Coronary artery (tissue), 2 donors: ENCODE measurements at regions not wholly inside any gene's neighbourhood (a gene's known extent, or its start where the extent isn't known, plus 50 kb on each side); places are given as distances from the start of the nearest gene placed in this dataset.
"Not testable (repeated sequence)": the region's sequence is repeated elsewhere in the genome, so short reads cannot be mapped to it uniquely, and the experiment has no call there.

Experiments used
- DNase-seq: peaks from one replicate; pipeline ENCODE4 v3.0.0-alpha.2; 2017; ENCODE audit warnings: low spot score
- H3K27ac ChIP-seq, 2 donors: fragments of 200-600 bp; sonication (generic); one replicate each; pipeline ENCODE4 v1.5.1; 2016 to 2019
- H3K4me3 ChIP-seq: fragments of 200-600 bp; sonication (generic); 2 replicates; pipeline ENCODE4 v1.5.1; 2016; ENCODE audit warnings: mild to moderate bottlenecking, moderate library complexity
- TF ChIP-seq, protein P1 (sequence below): fragments of 200-600 bp; sonication (generic); IDR thresholded peaks from one replicate; pipeline ENCODE4 v1.5.1; 2019; ENCODE audit warnings: antibody characterized with exemption

DNA sequence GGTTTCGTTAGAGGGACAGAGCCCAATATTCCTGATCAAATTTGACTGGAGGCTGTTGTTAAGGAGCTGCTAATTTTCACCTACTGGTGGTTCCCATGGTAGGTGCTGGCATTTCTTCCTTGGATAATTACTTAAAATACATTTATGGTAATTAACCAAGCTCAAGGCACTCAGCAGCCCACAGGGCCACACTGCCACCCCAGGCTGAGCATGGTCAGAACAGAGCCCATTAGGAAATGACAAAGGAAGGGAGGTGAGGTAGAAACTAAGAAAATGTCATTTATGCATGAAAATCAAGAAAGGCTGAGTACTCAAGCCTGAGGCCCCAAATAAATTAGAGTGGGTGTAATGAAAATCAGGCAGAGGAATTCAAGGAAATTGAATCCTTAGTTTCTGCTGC lies 510.2 kb upstream of the GYPC start:
- DNase-seq: no peak
- TF ChIP-seq, protein P1, sequence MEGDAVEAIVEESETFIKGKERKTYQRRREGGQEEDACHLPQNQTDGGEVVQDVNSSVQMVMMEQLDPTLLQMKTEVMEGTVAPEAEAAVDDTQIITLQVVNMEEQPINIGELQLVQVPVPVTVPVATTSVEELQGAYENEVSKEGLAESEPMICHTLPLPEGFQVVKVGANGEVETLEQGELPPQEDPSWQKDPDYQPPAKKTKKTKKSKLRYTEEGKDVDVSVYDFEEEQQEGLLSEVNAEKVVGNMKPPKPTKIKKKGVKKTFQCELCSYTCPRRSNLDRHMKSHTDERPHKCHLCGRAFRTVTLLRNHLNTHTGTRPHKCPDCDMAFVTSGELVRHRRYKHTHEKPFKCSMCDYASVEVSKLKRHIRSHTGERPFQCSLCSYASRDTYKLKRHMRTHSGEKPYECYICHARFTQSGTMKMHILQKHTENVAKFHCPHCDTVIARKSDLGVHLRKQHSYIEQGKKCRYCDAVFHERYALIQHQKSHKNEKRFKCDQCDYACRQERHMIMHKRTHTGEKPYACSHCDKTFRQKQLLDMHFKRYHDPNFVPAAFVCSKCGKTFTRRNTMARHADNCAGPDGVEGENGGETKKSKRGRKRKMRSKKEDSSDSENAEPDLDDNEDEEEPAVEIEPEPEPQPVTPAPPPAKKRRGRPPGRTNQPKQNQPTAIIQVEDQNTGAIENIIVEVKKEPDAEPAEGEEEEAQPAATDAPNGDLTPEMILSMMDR: no peak
- Histone ChIP-seq H3K4me3 (no peak overlapping the region), H3K27ac (no peak overlapping the region)

DNA sequence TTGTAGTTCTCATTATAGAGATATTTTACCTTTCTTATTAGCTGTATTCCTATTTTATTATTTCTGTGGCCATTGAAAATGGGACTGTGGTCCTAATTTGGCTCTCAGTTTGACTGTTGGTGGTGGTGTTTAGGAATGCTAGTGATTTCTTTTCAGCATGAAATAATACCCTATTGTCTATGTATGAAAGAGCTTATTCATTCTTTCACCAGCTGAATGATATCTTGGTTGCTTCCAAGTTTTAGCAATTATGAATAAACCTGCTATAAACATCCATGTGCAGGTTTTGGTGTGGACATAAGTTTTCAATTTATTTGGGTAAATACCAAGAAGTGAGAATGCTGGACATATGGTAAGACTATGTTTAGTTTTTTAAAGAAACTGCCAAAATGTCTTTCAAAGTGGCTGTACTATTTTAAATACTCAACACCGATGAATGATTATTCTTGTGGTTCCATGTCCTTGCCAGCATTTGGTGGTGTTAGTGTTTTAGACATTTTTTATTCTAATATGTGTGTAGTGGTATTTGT lies 501.6 kb upstream of the GYPC start:
- H3K27ac ChIP-seq: no peak overlapping the region
- DNase-seq: no peak
- H3K4me3 ChIP-seq: no peak overlapping the region

DNA sequence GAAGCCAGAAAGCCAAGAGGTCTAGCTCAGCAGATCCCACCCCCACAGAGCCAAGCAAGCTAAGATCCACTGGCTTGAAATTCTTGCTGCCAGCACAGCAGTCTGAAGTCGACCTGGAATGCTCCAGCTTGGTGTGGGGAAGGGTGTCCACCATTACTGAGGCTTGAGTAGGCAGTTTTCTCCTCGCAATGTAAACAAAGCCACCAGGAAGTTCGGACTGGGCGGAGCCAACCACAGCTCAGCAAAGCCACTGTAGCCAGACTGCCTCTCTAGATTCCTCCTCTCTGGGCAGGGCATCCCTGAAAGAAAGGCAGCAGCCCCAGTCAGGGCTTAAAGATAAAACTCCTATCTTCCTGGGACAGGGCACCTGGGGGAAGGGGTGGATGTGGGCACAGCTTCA lies 495.0 kb upstream of the GYPC start:
- H3K4me3 ChIP-seq, DNase-seq, H3K27ac ChIP-seq: not testable (repeated sequence)

More for the DNA sequence above, 501.6 kb upstream of the GYPC start:
- TF ChIP-seq, protein P1: no peak

DNA sequence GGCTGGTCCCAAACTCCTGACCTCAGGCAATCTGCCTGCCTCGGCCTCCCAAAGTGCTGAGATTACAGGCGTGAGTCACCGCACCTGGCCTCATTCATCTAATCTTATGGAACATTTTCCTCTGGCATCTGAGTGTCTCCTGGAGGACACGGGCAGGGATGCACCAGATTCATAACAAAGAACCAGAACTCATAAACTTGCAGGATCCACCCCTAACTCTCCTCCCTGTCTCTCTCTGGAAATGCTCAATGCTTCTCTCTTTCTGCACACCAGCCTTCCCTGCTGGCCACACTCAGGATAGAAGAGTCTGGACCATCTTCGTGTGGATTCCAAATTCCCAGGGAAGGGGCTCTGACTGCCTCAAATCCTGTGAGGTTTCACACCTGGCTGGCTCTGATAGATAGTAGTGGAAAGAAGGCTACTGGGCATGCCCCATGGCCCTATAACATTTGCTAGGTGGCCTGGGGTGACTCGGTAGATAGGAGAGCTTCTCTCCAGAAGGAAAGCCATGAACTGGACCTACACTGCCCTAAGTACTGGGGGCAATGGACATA lies 483.2 kb upstream of the GYPC start:
- DNase-seq: no peak
- Histone ChIP-seq H3K27ac (no peak overlapping the region), H3K4me3 (no peak overlapping the region)
- TF ChIP-seq, protein P1: no peak

DNA sequence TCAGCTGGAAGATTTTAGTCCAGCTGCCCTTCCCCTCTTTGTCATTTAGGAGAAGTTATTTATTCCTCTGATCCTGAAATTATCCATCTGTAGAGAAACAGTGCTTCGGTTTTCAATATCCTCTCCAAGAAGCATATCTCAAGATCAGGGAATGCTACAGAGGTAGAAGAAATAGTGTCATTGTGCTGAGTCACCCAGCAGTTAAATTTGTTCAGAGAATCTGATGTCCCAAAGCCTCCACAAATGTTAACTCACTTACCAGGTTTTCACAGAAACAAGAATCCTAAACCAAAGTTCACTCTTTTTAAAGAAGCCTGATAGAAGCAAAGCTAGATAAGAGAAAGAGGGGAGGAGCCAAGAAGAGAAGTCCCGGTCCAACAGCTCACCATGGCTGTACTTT lies 480.7 kb upstream of the GYPC start:
- Histone ChIP-seq H3K27ac (no peak overlapping the region), H3K4me3 (no peak overlapping the region)
- TF ChIP-seq, protein P1: no peak
- DNase-seq: no peak

DNA sequence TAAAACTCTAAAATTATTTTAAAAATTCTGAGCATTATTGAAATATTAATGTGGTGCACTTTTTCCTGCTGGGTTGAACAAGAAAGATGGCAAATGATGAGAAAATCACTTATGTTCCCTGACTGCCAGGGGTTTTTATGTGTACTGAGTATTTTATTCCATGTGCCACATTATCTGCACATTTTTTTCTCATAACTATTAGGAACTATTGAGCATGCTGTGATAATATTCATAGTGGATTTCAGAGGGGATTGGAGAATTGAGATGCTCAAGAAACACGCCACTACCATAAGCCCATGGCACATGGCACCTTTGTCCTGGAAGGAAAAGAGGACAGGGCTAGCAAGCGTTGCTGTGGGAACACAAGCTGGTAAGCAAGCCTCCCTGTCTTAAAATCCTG lies 478.5 kb upstream of the GYPC start:
- Histone ChIP-seq H3K27ac (no peak overlapping the region), H3K4me3 (no peak overlapping the region)
- DNase-seq: no peak
- TF ChIP-seq, protein P1: no peak

DNA sequence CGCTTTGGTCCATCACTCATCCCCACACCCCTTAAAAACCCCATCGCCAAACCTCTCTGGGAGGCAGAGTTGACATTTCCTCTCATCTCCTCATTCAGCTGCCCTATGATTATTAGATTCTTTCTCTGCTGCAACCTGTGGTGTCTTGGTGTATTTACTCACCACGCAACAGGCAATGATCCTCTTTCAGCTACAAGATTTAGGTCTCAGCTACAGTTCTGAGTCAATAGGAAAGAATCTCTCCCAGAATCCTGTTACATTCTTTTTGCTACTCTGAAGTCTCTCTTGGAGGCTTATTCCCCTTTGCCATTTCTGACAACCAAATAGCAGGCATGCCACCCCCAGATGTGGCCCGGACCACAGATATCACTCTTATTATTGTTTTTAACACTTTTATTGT lies 468.3 kb upstream of the GYPC start:
- Histone ChIP-seq H3K27ac (no peak overlapping the region), H3K4me3 (no peak overlapping the region)
- DNase-seq: no peak
- TF ChIP-seq, protein P1: no peak
